IMR-90 (cell line): ENCODE measurements at regions not wholly inside any gene's neighbourhood (a gene's known extent, or its start where the extent isn't known, plus 50 kb on each side); places are given as distances from the start of the nearest gene placed in this dataset.

Experiments
- ATAC-seq: fragments of 200-7000 bp; cut with Tn5 transposase; 2 replicates; pipeline ENCODE4 v1.9.1; 2020; ENCODE audit warnings: low read depth, mild to moderate bottlenecking, moderate library complexity
- BruUV-seq: library from RNA; stranded (reverse); fragments of 400-500 nt; replicated peaks from 2 replicates; lab custom pipeline; 2021; lab: Mats Ljungman, UMichigan
- CTCF ChIA-PET: fragments of 300-600 bp; formaldehyde crosslinking; extraction: SDS; loops from one replicate; lab custom pipeline; 2021; ENCODE audit warnings: antibody characterized with exemption; lab: Yijun Ruan, JAX
- POLR2A ChIA-PET: fragments of 300-600 bp; sonication (Branson Sonifier 250); formaldehyde crosslinking; loops from one replicate; lab custom pipeline; 2022; ENCODE audit warnings: antibody characterized with exemption; ENCODE audit not compliant: unreplicated experiment; lab: Charles Lee
- DNase-seq: peaks from one replicate; pipeline ENCODE4 v3.0.0; 2013
- H2AFZ ChIP-seq: replicated peaks from 2 replicates; pipeline ENCODE3; 2013; ENCODE audit warnings: low read length, mild to moderate bottlenecking; ENCODE audit not compliant: poor library complexity
- H2AK5ac ChIP-seq: 2 replicates; pipeline ENCODE4 v1.6.1; 2013; ENCODE audit warnings: low read depth, low read length, inconsistent platforms
- H2AK9ac ChIP-seq: replicated peaks from 2 replicates; pipeline ENCODE3; 2013; ENCODE audit warnings: mild to moderate bottlenecking, low read depth, low read length, moderate library complexity; ENCODE audit not compliant: poor library complexity
- H2BK120ac ChIP-seq: 2 replicates; pipeline ENCODE4 v1.6.1; 2013; ENCODE audit warnings: low read depth, low read length, inconsistent platforms
- H2BK15ac ChIP-seq: 3 replicates; pipeline ENCODE4 v1.6.1; 2013; ENCODE audit warnings: low read depth, low read length, inconsistent platforms
- H2BK20ac ChIP-seq: 2 replicates; pipeline ENCODE4 v1.6.1; 2013; ENCODE audit warnings: low read depth, mild to moderate bottlenecking, inconsistent platforms, low read length, moderate library complexity
- H2BK5ac ChIP-seq: 2 replicates; pipeline ENCODE4 v1.6.1; 2013; ENCODE audit warnings: mild to moderate bottlenecking, low read depth, low read length, inconsistent platforms; ENCODE audit not compliant: poor library complexity, severe bottlenecking
- H3K14ac ChIP-seq: replicated peaks from 2 replicates; pipeline ENCODE4 v1.6.1; 2013; ENCODE audit warnings: low read depth, low read length, inconsistent platforms
- H3K18ac ChIP-seq: 2 replicates; pipeline ENCODE4 v1.6.1; 2013; ENCODE audit warnings: low read depth, low read length, control low read depth
- H3K23ac ChIP-seq: 2 replicates; pipeline ENCODE4 v1.6.1; 2013; ENCODE audit warnings: low read depth, low read length, inconsistent platforms
- H3K27ac ChIP-seq: 2 replicates; pipeline ENCODE4 v1.5.1; 2013; ENCODE audit warnings: mild to moderate bottlenecking, control low read depth, low read length; ENCODE audit not compliant: insufficient read depth
- H3K27me3 ChIP-seq: 2 replicates; pipeline ENCODE4 v1.6.1; 2013; ENCODE audit warnings: low read length; ENCODE audit not compliant: control insufficient read depth, insufficient read depth
- H3K36me3 ChIP-seq: 2 replicates; pipeline ENCODE4 v1.6.1; 2013; ENCODE audit warnings: low read length, mixed read lengths; ENCODE audit not compliant: control insufficient read depth, insufficient read depth
- H3K4ac ChIP-seq: 2 replicates; pipeline ENCODE4 v1.6.1; 2013; ENCODE audit warnings: low read depth, low read length, inconsistent platforms
- H3K4me1 ChIP-seq: 2 replicates; pipeline ENCODE4 v1.6.1; 2013; ENCODE audit warnings: low read length, mixed read lengths; ENCODE audit not compliant: control insufficient read depth, insufficient read depth
- H3K4me2 ChIP-seq: 2 replicates; pipeline ENCODE4 v1.6.1; 2013; ENCODE audit warnings: low read depth, mild to moderate bottlenecking, control low read depth, low read length, moderate library complexity
- H3K4me3 ChIP-seq: 2 replicates; pipeline ENCODE4 v1.5.1; 2013; ENCODE audit warnings: low read depth, mild to moderate bottlenecking, control low read depth, low read length, moderate library complexity; ENCODE audit not compliant: insufficient read depth
- H3K56ac ChIP-seq: 2 replicates; pipeline ENCODE4 v1.6.1; 2013; ENCODE audit warnings: low read length, inconsistent platforms; ENCODE audit not compliant: insufficient read depth; ENCODE audit errors: extremely low read depth
- H3K79me1 ChIP-seq, 2 experiments: 2 replicates each; pipeline ENCODE4 v1.6.1; 2013; ENCODE audit warnings: low read length in 2 of 2, inconsistent platforms in 1 of 2, low read depth in 1 of 2
- H3K9ac ChIP-seq: 2 replicates; pipeline ENCODE4 v1.6.1; 2013; ENCODE audit warnings: low read depth, low read length, control low read depth
- H3K9me1 ChIP-seq: 2 replicates; pipeline ENCODE4 v1.6.1; 2013; ENCODE audit warnings: low read length, inconsistent platforms; ENCODE audit not compliant: insufficient read depth
- H3K9me3 ChIP-seq: 2 replicates; pipeline ENCODE4 v1.6.1; 2013; ENCODE audit warnings: low read length; ENCODE audit not compliant: control insufficient read depth, insufficient read depth
- H4K20me1 ChIP-seq: 2 replicates; pipeline ENCODE4 v1.6.1; 2013; ENCODE audit warnings: low read length, inconsistent platforms; ENCODE audit not compliant: insufficient read depth
- H4K5ac ChIP-seq: 2 replicates; pipeline ENCODE4 v1.6.1; 2013; ENCODE audit warnings: mild to moderate bottlenecking, low read depth, low read length, control low read depth
- H4K8ac ChIP-seq, 2 experiments: 2 replicates each; pipeline ENCODE4 v1.6.1; 2013; ENCODE audit warnings: low read depth in 2 of 2, low read length in 2 of 2, control low read depth in 1 of 2, inconsistent platforms in 1 of 2
- H4K91ac ChIP-seq: 2 replicates; pipeline ENCODE4 v1.6.1; 2013; ENCODE audit warnings: low read depth, low read length, inconsistent platforms; ENCODE audit not compliant: insufficient read depth
- BHLHE40 ChIP-seq: fragments of 150-350 bp; IDR thresholded peaks from 2 replicates; pipeline ENCODE4 v1.6.1; 2016; ENCODE audit warnings: mild to moderate bottlenecking, low read depth, low read length
- CEBPB ChIP-seq: IDR thresholded peaks from 2 replicates; pipeline ENCODE4 v1.6.1; 2012; ENCODE audit warnings: low read depth, low read length, improper control_type of control experiment
- CHD1 ChIP-seq: IDR thresholded peaks from 2 replicates; pipeline ENCODE4 v1.6.1; 2012; ENCODE audit warnings: low read depth, low read length, improper control_type of control experiment
- FOS ChIP-seq: fragments of 150-350 bp; IDR thresholded peaks from 2 replicates; pipeline ENCODE4 v1.6.1; 2016; ENCODE audit warnings: low read depth, low read length
- MAFK ChIP-seq: IDR thresholded peaks from 2 replicates; pipeline ENCODE4 v1.6.1; 2012; ENCODE audit warnings: low read depth, low read length, improper control_type of control experiment
- MAZ ChIP-seq: IDR thresholded peaks from 2 replicates; pipeline ENCODE4 v1.6.1; 2012; ENCODE audit warnings: low read depth, mild to moderate bottlenecking, low read length, improper control_type of control experiment, moderate library complexity, borderline replicate concordance
- MXI1 ChIP-seq: IDR thresholded peaks from 2 replicates; pipeline ENCODE4 v1.6.1; 2012; ENCODE audit warnings: low read depth, mild to moderate bottlenecking, low read length, moderate library complexity, borderline replicate concordance
- NFE2L2 ChIP-seq: fragments of 150-350 bp; IDR thresholded peaks from 2 replicates; pipeline ENCODE4 v1.6.1; 2016; ENCODE audit warnings: low read depth, mild to moderate bottlenecking, low read length
- POLR2A ChIP-seq: IDR thresholded peaks from 2 replicates; pipeline ENCODE4 v1.6.1; 2012; ENCODE audit warnings: mild to moderate bottlenecking, low read depth, low read length
- RAD21 ChIP-seq: IDR thresholded peaks from 2 replicates; pipeline ENCODE4 v1.6.1; 2012; ENCODE audit warnings: low read length, improper control_type of control experiment
- RCOR1 ChIP-seq: IDR thresholded peaks from 2 replicates; pipeline ENCODE4 v1.6.1; 2012; ENCODE audit warnings: mild to moderate bottlenecking, low read length, improper control_type of control experiment; ENCODE audit not compliant: insufficient replicate concordance
- RFX5 ChIP-seq: IDR thresholded peaks from 2 replicates; pipeline ENCODE4 v1.8.0; 2012; ENCODE audit warnings: low read depth, mild to moderate bottlenecking, low read length, moderate library complexity
- SMC3 ChIP-seq: fragments of 150-350 bp; IDR thresholded peaks from 2 replicates; pipeline ENCODE4 v1.6.1; 2016; ENCODE audit warnings: low read depth, mild to moderate bottlenecking, antibody characterized with exemption, low read length, moderate library complexity
- WGBS, 2 experiments: methylation state at CpG; one replicate each; pipeline versions ENCODE4 v1.1.5 to v1.1.7; 2013; ENCODE audit warnings: missing lambda C conversion rate in 2 of 2; ENCODE audit not compliant: insufficient read length in 1 of 2; ENCODE audit errors: extremely low coverage in 2 of 2; 5-methylcytosine and 5-hydroxymethylcytosine counted together
- dilution Hi-C: fragments of 300-500 bp; cut with HindIII; formaldehyde crosslinking; loops from one replicate; pipeline ENCODE4 v1.14.3; 2018; ENCODE audit warnings: low sequenced_read_pairs; ENCODE audit not compliant: unreplicated experiment
- in situ Hi-C: fragments of 300-500 bp; cut with MboI; formaldehyde crosslinking; loops from 3 replicates; pipeline ENCODE4 v1.14.3; 2019; ENCODE audit warnings: low sequenced_read_pairs, inconsistent platforms, mixed read lengths
- intact Hi-C: fragments of 100-400 bp; cut with micrococcal nuclease; formaldehyde crosslinking; loops from 2 replicates; pipeline ENCODE4 v1.10.0; 2022
- TF ChIP-seq, protein P1 (sequence below): conservative IDR thresholded peaks from 2 replicates; pipeline ENCODE4 v1.5.1; 2012; ENCODE audit warnings: mild to moderate bottlenecking, low read depth, low read length, improper control_type of control experiment
- TF ChIP-seq, protein P2 (sequence below): fragments of 150-350 bp; IDR thresholded peaks from 2 replicates; pipeline ENCODE4 v1.6.1; 2016; ENCODE audit warnings: low read depth, mild to moderate bottlenecking, low read length, moderate library complexity, borderline replicate concordance
- TF ChIP-seq, protein P3 (sequence below): fragments of 150-350 bp; IDR thresholded peaks from 2 replicates; pipeline ENCODE4 v1.6.1; 2017; ENCODE audit warnings: mild to moderate bottlenecking, antibody characterized with exemption, low read length, low read depth

DNA sequence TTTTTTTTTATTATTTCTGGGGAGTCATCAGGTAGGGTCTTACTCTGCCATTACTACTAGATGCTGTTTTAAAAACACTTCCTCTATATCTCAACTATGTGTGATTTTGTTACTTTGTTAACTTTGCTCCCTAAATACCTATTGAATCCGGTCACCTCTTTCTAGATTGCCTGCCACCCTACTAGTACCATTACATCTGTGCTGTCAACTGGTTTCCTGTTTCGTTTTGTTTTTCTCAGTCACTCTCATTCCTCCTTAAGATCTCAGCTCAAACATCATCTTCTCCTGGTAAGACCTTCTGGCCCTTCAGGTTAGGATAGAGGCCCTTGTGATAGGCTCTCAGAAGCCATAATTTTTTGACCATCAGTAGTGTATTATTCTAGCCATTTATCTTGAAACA is 324.2 kb upstream of the ATP10B start:
- TF ChIP-seq RFX5, result no peak
- TF ChIP-seq, protein P1, sequence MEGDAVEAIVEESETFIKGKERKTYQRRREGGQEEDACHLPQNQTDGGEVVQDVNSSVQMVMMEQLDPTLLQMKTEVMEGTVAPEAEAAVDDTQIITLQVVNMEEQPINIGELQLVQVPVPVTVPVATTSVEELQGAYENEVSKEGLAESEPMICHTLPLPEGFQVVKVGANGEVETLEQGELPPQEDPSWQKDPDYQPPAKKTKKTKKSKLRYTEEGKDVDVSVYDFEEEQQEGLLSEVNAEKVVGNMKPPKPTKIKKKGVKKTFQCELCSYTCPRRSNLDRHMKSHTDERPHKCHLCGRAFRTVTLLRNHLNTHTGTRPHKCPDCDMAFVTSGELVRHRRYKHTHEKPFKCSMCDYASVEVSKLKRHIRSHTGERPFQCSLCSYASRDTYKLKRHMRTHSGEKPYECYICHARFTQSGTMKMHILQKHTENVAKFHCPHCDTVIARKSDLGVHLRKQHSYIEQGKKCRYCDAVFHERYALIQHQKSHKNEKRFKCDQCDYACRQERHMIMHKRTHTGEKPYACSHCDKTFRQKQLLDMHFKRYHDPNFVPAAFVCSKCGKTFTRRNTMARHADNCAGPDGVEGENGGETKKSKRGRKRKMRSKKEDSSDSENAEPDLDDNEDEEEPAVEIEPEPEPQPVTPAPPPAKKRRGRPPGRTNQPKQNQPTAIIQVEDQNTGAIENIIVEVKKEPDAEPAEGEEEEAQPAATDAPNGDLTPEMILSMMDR, result no peak
- no peak for TF ChIP-seq MAZ
- no peak for TF ChIP-seq RCOR1
- no peak for TF ChIP-seq BHLHE40
- TF ChIP-seq RAD21, result no peak
- no peak for TF ChIP-seq MAFK
- TF ChIP-seq, protein P2, sequence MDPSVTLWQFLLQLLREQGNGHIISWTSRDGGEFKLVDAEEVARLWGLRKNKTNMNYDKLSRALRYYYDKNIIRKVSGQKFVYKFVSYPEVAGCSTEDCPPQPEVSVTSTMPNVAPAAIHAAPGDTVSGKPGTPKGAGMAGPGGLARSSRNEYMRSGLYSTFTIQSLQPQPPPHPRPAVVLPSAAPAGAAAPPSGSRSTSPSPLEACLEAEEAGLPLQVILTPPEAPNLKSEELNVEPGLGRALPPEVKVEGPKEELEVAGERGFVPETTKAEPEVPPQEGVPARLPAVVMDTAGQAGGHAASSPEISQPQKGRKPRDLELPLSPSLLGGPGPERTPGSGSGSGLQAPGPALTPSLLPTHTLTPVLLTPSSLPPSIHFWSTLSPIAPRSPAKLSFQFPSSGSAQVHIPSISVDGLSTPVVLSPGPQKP, result no peak
- TF ChIP-seq POLR2A, result no peak
- no peak for TF ChIP-seq MXI1
- no peak for TF ChIP-seq FOS
- TF ChIP-seq, protein P3, sequence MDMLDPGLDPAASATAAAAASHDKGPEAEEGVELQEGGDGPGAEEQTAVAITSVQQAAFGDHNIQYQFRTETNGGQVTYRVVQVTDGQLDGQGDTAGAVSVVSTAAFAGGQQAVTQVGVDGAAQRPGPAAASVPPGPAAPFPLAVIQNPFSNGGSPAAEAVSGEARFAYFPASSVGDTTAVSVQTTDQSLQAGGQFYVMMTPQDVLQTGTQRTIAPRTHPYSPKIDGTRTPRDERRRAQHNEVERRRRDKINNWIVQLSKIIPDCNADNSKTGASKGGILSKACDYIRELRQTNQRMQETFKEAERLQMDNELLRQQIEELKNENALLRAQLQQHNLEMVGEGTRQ, result no peak
- no peak for TF ChIP-seq CEBPB
- TF ChIP-seq CHD1, result no peak
- TF ChIP-seq NFE2L2, result no peak
- TF ChIP-seq SMC3, result no peak
- Histone ChIP-seq H3K18ac (no peak overlapping the region), H2BK15ac (no peak overlapping the region), H3K36me3 (no peaks in the 10 kb centered on the region), H2AK5ac (no peak overlapping the region), H3K4me2 (no peak overlapping the region), H2BK5ac (no peak overlapping the region), H4K91ac (no peak overlapping the region), H3K23ac (no peak overlapping the region), H3K27ac (no peak overlapping the region), H3K9me3 (peaks cover 12% of the 10 kb centered on the region), H3K4me3 (no peak overlapping the region), H3K4ac (no peak overlapping the region), H2AK9ac (no peak overlapping the region), H3K9ac (no peak overlapping the region), H4K20me1 (no peaks in the 10 kb centered on the region), H3K14ac (no peak overlapping the region), H4K5ac (no peak overlapping the region), H2BK20ac (no peak overlapping the region), H2AFZ (no peak overlapping the region), H3K56ac (no peak overlapping the region), H2BK120ac (no peak overlapping the region), H3K9me1 (no peaks in the 10 kb centered on the region), H4K8ac (no peak overlapping the region), H3K27me3 (no peaks in the 10 kb centered on the region), H3K4me1 (no peaks in the 10 kb centered on the region), H3K79me1 (no peaks in the 10 kb centered on the region)
- in situ Hi-C loops, result no loop called here
- BruUV-seq, result no TSS peak
- 17% methylated on average over 1 of the region's 2 CpGs; no CpG with 5 or more reads in 1 of the 2 experiments for WGBS, 2 experiments
- dilution Hi-C loops, result no loop called here
- DNase-seq (no peak), ATAC-seq (no peak)
- POLR2A ChIA-PET, result no interaction called here
- intact Hi-C loops, result no loop called here
- CTCF ChIA-PET, result no interaction called here
